A673 (cell line): ENCODE measurements at regions not wholly inside any gene's neighbourhood (a gene's known extent, or its start where the extent isn't known, plus 50 kb on each side); places are given as distances from the start of the nearest gene placed in this dataset.

ENCODE experiments used
- CTCF ChIP-seq: fragments of 300-800, 200-600 bp; sonication (generic); conservative IDR thresholded peaks from 2 replicates; pipeline ENCODE4 v1.5.1; 2017; ENCODE audit warnings: low read depth, mild to moderate bottlenecking, antibody characterized with exemption, low read length, moderate library complexity, mixed read lengths
- EZH2 ChIP-seq: fragments of 200-600 bp; sonication (generic); IDR thresholded peaks from 2 replicates; pipeline ENCODE4 v1.6.1; 2017; ENCODE audit warnings: borderline replicate concordance, low read depth, mild to moderate bottlenecking, mixed read lengths, antibody characterized with exemption, low read length; ENCODE audit not compliant: poor library complexity, severe bottlenecking

- TF ChIP-seq CTCF (no peak), EZH2 (no peak)
Measured at GRCh38 chr5:167393358-167393757, 898.1 kb upstream of the WWC1 start.
